ENCODE measurements at regions not wholly inside any gene's neighbourhood (a gene's known extent, or its start where the extent isn't known, plus 50 kb on each side); places are given as distances from the start of the nearest gene placed in this dataset.

GRCh38 chr3:98990657-98991056, 89.2 kb upstream of the DCBLD2 start:
- H2AFZ ChIP-seq (ENCODE audit: low read length) = no peak overlapping the region
- H3K4me3 ChIP-seq (ENCODE audit: low read length, poor library complexity, severe bottlenecking) = no peak overlapping the region
- H3F3A ChIP-seq (ENCODE audit: low read depth) = no peaks in the 10 kb centered on the region
- no peak overlapping the region for H3K4me2 ChIP-seq (ENCODE audit: low read depth, low read length, poor library complexity, severe bottlenecking)
- TF ChIP-seq CTCF (conservative IDR thresholded peaks at IDR 0.05; ENCODE audit: low read length) (no peak), EZH2phosphoT487 (IDR thresholded peaks at IDR 0.05; ENCODE audit: borderline replicate concordance) (no peak)
- no peaks in the 10 kb centered on the region for H3K79me2 ChIP-seq (ENCODE audit: insufficient read depth, low read length)
- no peak overlapping the region for H3K9ac ChIP-seq (ENCODE audit: low read depth, low read length, poor library complexity, severe bottlenecking)
- no peaks in the 10 kb centered on the region for H3K27me3 ChIP-seq (ENCODE audit: insufficient read depth, low read length, poor library complexity, severe bottlenecking)
- no peaks in the 10 kb centered on the region for H4K20me1 ChIP-seq (ENCODE audit: insufficient read depth, low read length, poor library complexity, severe bottlenecking)
- H3K36me3 ChIP-seq (ENCODE audit: insufficient read depth, low read length) = no peaks in the 10 kb centered on the region
- H3K4me1 ChIP-seq (ENCODE audit: insufficient read depth, low read length, poor library complexity, severe bottlenecking) = no peaks in the 10 kb centered on the region
- H3K9me2 ChIP-seq (replicated peaks; ENCODE audit: low read depth, low read length) = no peaks in the 10 kb centered on the region
- no peaks in the 10 kb centered on the region for H3K9me3 ChIP-seq (ENCODE audit: insufficient read depth, low read depth, low read length)

GRCh38 chr3:98986073-98986472, 84.6 kb upstream of the DCBLD2 start:
- Histone ChIP-seq H3K4me2 (ENCODE audit: low read depth, low read length, poor library complexity, severe bottlenecking) (no peak overlapping the region), H3K36me3 (ENCODE audit: insufficient read depth, low read length) (no peaks in the 10 kb centered on the region), H3K9me2 (replicated peaks; ENCODE audit: low read depth, low read length) (no peaks in the 10 kb centered on the region), H3K27me3 (ENCODE audit: insufficient read depth, low read length, poor library complexity, severe bottlenecking) (no peaks in the 10 kb centered on the region), H4K20me1 (ENCODE audit: insufficient read depth, low read length, poor library complexity, severe bottlenecking) (no peaks in the 10 kb centered on the region), H2AFZ (ENCODE audit: low read length) (no peak overlapping the region), H3K79me2 (ENCODE audit: insufficient read depth, low read length) (no peaks in the 10 kb centered on the region), H3K4me1 (ENCODE audit: insufficient read depth, low read length, poor library complexity, severe bottlenecking) (no peaks in the 10 kb centered on the region), H3K9me3 (ENCODE audit: insufficient read depth, low read depth, low read length) (no peaks in the 10 kb centered on the region), H3K9ac (ENCODE audit: low read depth, low read length, poor library complexity, severe bottlenecking) (no peak overlapping the region), H3K4me3 (ENCODE audit: low read length, poor library complexity, severe bottlenecking) (no peak overlapping the region), H3F3A (ENCODE audit: low read depth) (no peaks in the 10 kb centered on the region)
- no peak for TF ChIP-seq EZH2phosphoT487 (IDR thresholded peaks at IDR 0.05; ENCODE audit: borderline replicate concordance)
- no peak for TF ChIP-seq CTCF (conservative IDR thresholded peaks at IDR 0.05; ENCODE audit: low read length)

- Histone ChIP-seq H3K4me1 (ENCODE audit: insufficient read depth, low read length, poor library complexity, severe bottlenecking) (no peaks in the 10 kb centered on the region), H3K79me2 (ENCODE audit: insufficient read depth, low read length) (no peaks in the 10 kb centered on the region), H3K9me3 (ENCODE audit: insufficient read depth, low read depth, low read length) (no peaks in the 10 kb centered on the region), H3K9ac (ENCODE audit: low read depth, low read length, poor library complexity, severe bottlenecking) (no peak overlapping the region), H3K9me2 (replicated peaks; ENCODE audit: low read depth, low read length) (no peaks in the 10 kb centered on the region), H2AFZ (ENCODE audit: low read length) (no peak overlapping the region), H3K36me3 (ENCODE audit: insufficient read depth, low read length) (no peaks in the 10 kb centered on the region), H3K27me3 (ENCODE audit: insufficient read depth, low read length, poor library complexity, severe bottlenecking) (no peaks in the 10 kb centered on the region), H3K4me2 (ENCODE audit: low read depth, low read length, poor library complexity, severe bottlenecking) (no peak overlapping the region), H3F3A (ENCODE audit: low read depth) (no peaks in the 10 kb centered on the region), H4K20me1 (ENCODE audit: insufficient read depth, low read length, poor library complexity, severe bottlenecking) (no peaks in the 10 kb centered on the region), H3K4me3 (ENCODE audit: low read length, poor library complexity, severe bottlenecking) (no peak overlapping the region)
- TF ChIP-seq CTCF (conservative IDR thresholded peaks at IDR 0.05; ENCODE audit: low read length) (no peak), EZH2phosphoT487 (IDR thresholded peaks at IDR 0.05; ENCODE audit: borderline replicate concordance) (no peak)
Observed at GRCh38 chr3:98985431-98985830, 83.9 kb upstream of the DCBLD2 start.
